ENCODE measurements at regions not wholly inside any gene's neighbourhood (a gene's known extent, or its start where the extent isn't known, plus 50 kb on each side); places are given as distances from the start of the nearest gene placed in this dataset.

DNA sequence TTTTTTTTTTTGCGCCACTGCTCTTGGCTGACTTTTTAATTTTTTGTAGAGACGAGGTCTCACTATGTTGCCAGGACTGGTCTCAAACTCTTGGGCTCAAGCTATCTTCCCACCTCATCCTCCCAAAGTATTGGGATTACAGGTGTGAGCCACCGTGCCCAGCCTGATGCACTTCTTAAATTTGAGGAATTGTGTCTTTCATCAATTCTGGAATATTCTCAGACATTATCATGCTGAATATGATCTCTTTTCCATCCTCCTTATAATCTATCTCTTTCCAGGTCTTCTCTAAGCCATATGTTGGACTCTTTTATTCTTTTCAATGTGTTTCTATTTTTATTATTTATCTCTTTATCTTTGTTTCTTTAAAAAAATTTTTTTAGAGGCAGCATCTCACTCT, 196.2 kb upstream of the IER5L start:
- Histone ChIP-seq H3K4me3 (replicated peaks in 1 of 2; ENCODE audit: low read depth in 1 of 2, low read length in 2 of 2) (no peak overlapping the region), H3K27me3 (ENCODE audit: insufficient read depth, low read length) (no peaks in the 10 kb centered on the region), H4K20me1 (ENCODE audit: insufficient read depth) (no peaks in the 10 kb centered on the region), H3K79me2 (ENCODE audit: insufficient read depth, low read length) (no peaks in the 10 kb centered on the region), H2AFZ (ENCODE audit: low read depth, low read length, poor library complexity, severe bottlenecking) (no peak overlapping the region), H3K9me3 (ENCODE audit: control insufficient read depth in 1 of 2, insufficient read depth in 1 of 2, low read depth in 1 of 2, low read length in 2 of 2) (no peaks in the 10 kb centered on the region), H3K4me1 (ENCODE audit: control insufficient read depth in 1 of 2, insufficient read depth in 2 of 2, low read length in 2 of 2) (peaks cover 3 to 12% of the 10 kb centered on the region in 2 experiments; a peak in 2 of 4 replicates), H3K9ac (ENCODE audit: low read length) (no peak overlapping the region), H3K4me2 (ENCODE audit: low read length) (no peak overlapping the region), H3K9me2 (ENCODE audit: insufficient read depth) (no peaks in the 10 kb centered on the region), H3K27ac (ENCODE audit: low read depth, low read length) (no peak overlapping the region), H3K36me3 (ENCODE audit: control insufficient read depth in 1 of 2, insufficient read depth in 2 of 2, low read length in 2 of 2) (no peaks in the 10 kb centered on the region)
- TF ChIP-seq, protein P1, sequence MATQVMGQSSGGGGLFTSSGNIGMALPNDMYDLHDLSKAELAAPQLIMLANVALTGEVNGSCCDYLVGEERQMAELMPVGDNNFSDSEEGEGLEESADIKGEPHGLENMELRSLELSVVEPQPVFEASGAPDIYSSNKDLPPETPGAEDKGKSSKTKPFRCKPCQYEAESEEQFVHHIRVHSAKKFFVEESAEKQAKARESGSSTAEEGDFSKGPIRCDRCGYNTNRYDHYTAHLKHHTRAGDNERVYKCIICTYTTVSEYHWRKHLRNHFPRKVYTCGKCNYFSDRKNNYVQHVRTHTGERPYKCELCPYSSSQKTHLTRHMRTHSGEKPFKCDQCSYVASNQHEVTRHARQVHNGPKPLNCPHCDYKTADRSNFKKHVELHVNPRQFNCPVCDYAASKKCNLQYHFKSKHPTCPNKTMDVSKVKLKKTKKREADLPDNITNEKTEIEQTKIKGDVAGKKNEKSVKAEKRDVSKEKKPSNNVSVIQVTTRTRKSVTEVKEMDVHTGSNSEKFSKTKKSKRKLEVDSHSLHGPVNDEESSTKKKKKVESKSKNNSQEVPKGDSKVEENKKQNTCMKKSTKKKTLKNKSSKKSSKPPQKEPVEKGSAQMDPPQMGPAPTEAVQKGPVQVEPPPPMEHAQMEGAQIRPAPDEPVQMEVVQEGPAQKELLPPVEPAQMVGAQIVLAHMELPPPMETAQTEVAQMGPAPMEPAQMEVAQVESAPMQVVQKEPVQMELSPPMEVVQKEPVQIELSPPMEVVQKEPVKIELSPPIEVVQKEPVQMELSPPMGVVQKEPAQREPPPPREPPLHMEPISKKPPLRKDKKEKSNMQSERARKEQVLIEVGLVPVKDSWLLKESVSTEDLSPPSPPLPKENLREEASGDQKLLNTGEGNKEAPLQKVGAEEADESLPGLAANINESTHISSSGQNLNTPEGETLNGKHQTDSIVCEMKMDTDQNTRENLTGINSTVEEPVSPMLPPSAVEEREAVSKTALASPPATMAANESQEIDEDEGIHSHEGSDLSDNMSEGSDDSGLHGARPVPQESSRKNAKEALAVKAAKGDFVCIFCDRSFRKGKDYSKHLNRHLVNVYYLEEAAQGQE (IDR thresholded peaks at IDR 0.05; ENCODE audit: low read depth), result no peak
- TF ChIP-seq EZH2 (IDR thresholded peaks at IDR 0.05), result no peak
- no peak for TF ChIP-seq SP1 (IDR thresholded peaks at IDR 0.05; ENCODE audit: low read depth)
- ChIA-PET POLR2A (interaction anchor here (0.6 to 1.4 kb wide), 3 partner anchors 8 to 207 kb away, joined by 3 to 4 read pairs (median 3); no protein-coding TSS in a partner anchor), RAD21 (ENCODE audit: low non-redundant PET in 1 of 2, low total read pairs in 2 of 2, uncharacterized antibody in 2 of 2, unreplicated experiment in 2 of 2) (no interaction called here), CTCF (no interaction called here)
- intact Hi-C loops (cut with micrococcal nuclease), result no loop called here
- DNase-seq (ENCODE audit: low read depth, low spot score) (no peak), ATAC-seq (no peak)
- BruUV-seq (replicated peaks), result no TSS peak

DNA sequence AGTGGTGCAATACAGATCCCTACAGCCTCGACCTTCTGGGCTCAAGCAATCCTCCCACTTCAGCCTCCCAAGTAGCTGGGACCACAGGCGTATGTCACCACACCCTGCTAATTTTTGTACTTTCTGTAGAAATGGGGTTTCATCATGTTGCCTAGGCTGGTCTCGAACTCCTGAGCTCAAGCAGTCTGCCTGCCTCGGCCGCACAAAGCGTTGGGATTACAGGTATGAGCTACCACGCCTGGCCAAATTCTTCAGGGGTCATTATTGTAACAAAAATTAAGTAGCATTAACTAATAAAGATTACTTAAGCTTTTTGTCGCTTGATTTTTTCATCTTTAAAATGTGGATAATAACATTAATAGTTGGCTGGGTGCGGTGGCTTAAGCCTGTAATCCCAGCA, 195.3 kb upstream of the IER5L start:
- Histone ChIP-seq H3K79me2 (ENCODE audit: insufficient read depth, low read length) (no peaks in the 10 kb centered on the region), H3K4me2 (ENCODE audit: low read length) (no peak overlapping the region), H3K9ac (ENCODE audit: low read length) (no peak overlapping the region), H3K27ac (ENCODE audit: low read depth, low read length) (no peak overlapping the region), H3K9me3 (ENCODE audit: control insufficient read depth in 1 of 2, insufficient read depth in 1 of 2, low read depth in 1 of 2, low read length in 2 of 2) (no peaks in the 10 kb centered on the region), H3K4me3 (replicated peaks in 1 of 2; ENCODE audit: low read depth in 1 of 2, low read length in 2 of 2) (no peak overlapping the region), H3K9me2 (ENCODE audit: insufficient read depth) (no peaks in the 10 kb centered on the region), H3K36me3 (ENCODE audit: control insufficient read depth in 1 of 2, insufficient read depth in 2 of 2, low read length in 2 of 2) (no peaks in the 10 kb centered on the region), H4K20me1 (ENCODE audit: insufficient read depth) (no peaks in the 10 kb centered on the region), H3K4me1 (ENCODE audit: control insufficient read depth in 1 of 2, insufficient read depth in 2 of 2, low read length in 2 of 2) (peaks cover 3 to 12% of the 10 kb centered on the region in 2 experiments; a peak in 2 of 4 replicates), H3K27me3 (ENCODE audit: insufficient read depth, low read length) (no peaks in the 10 kb centered on the region), H2AFZ (ENCODE audit: low read depth, low read length, poor library complexity, severe bottlenecking) (no peak overlapping the region)
- BruUV-seq (replicated peaks), result no TSS peak
- intact Hi-C loops (cut with micrococcal nuclease), result no loop called here
- no peak for DNase-seq (ENCODE audit: low read depth, low spot score)
- RAD21 ChIA-PET (ENCODE audit: low non-redundant PET in 1 of 2, low total read pairs in 2 of 2, uncharacterized antibody in 2 of 2, unreplicated experiment in 2 of 2), result no interaction called here
- POLR2A ChIA-PET, result interaction anchor here (1.4 kb wide), 1 partner anchor 9 kb away, joined by 4 read pairs; no protein-coding TSS in a partner anchor
- CTCF ChIA-PET, result no interaction called here
- no peak for ATAC-seq
- TF ChIP-seq POLR2AphosphoS5 (IDR thresholded peaks at IDR 0.05; ENCODE audit: low read depth, low read length) (no peak), FOSL1 (IDR thresholded peaks at IDR 0.05; ENCODE audit: low read depth) (no peak), EGR1 (IDR thresholded peaks at IDR 0.05; ENCODE audit: low read depth) (no peak), ELF1 (IDR thresholded peaks at IDR 0.05; ENCODE audit: borderline replicate concordance, low read depth) (no peak), CEBPB (IDR thresholded peaks at IDR 0.05; ENCODE audit: low read depth) (no peak), SIN3A (IDR thresholded peaks at IDR 0.05; ENCODE audit: low read depth) (no peak), EZH2phosphoT487 (IDR thresholded peaks at IDR 0.05; ENCODE audit: borderline replicate concordance) (no peak), TCF7L2 (IDR thresholded peaks at IDR 0.05; ENCODE audit: borderline replicate concordance, extremely low read depth, insufficient read depth, insufficient read length) (no peak)
- TF ChIP-seq, protein P2, sequence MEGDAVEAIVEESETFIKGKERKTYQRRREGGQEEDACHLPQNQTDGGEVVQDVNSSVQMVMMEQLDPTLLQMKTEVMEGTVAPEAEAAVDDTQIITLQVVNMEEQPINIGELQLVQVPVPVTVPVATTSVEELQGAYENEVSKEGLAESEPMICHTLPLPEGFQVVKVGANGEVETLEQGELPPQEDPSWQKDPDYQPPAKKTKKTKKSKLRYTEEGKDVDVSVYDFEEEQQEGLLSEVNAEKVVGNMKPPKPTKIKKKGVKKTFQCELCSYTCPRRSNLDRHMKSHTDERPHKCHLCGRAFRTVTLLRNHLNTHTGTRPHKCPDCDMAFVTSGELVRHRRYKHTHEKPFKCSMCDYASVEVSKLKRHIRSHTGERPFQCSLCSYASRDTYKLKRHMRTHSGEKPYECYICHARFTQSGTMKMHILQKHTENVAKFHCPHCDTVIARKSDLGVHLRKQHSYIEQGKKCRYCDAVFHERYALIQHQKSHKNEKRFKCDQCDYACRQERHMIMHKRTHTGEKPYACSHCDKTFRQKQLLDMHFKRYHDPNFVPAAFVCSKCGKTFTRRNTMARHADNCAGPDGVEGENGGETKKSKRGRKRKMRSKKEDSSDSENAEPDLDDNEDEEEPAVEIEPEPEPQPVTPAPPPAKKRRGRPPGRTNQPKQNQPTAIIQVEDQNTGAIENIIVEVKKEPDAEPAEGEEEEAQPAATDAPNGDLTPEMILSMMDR (IDR thresholded peaks at IDR 0.05 in 2 of 3, conservative IDR thresholded peaks at IDR 0.05 in 1 of 3; ENCODE audit: borderline replicate concordance in 1 of 3, insufficient read depth in 1 of 3, low read depth in 2 of 3, low read length in 2 of 3), result no peak
